Naive thymus-derived CD8-positive, alpha-beta T cell (primary cell): ENCODE measurements at regions not wholly inside any gene's neighbourhood (a gene's known extent, or its start where the extent isn't known, plus 50 kb on each side); places are given as distances from the start of the nearest gene placed in this dataset.
"Not testable (repeated sequence)": the region's sequence is repeated elsewhere in the genome, so short reads cannot be mapped to it uniquely, and the experiment has no call there.

Experiments
- ATAC-seq, 2 donors: fragments of 150-1000 bp; cut with Tn5 transposase in 1 of 2; sonication (Bioruptor Pico), chemical (Tn5 transposase) in 1 of 2; 1 replicate in 1 of 2; 2 replicates in 1 of 2; pipeline ENCODE4 v1.10.0; 2021; ENCODE audit warnings: mild to moderate bottlenecking in 2 of 2, moderate library complexity in 2 of 2
- POLR2A ChIA-PET: fragments of 350-600 bp; sonication (Branson Sonifier 250); formaldehyde crosslinking; loops from one replicate; lab custom pipeline; 2021; ENCODE audit warnings: antibody characterized with exemption; lab: Charles Lee
- DNase-seq, 10 donors: peaks; one replicate each; pipeline versions ENCODE4 v3.0.0 to v3.0.0-alpha.2; 2020 to 2022
- H3K27ac Mint-ChIP-seq, 10 donors: one replicate each; pipeline ENCODE4 v1.8.0; 2020 to 2022; ENCODE audit warnings: mild to moderate bottlenecking in 10 of 10, mixed read lengths in 10 of 10, moderate library complexity in 4 of 10, inconsistent platforms in 1 of 10
- H3K27me3 Mint-ChIP-seq, 5 donors: one replicate each; pipeline ENCODE4 v1.8.0; 2021 to 2022; ENCODE audit warnings: mixed read lengths in 5 of 5
- H3K36me3 Mint-ChIP-seq, 3 donors: one replicate each; pipeline ENCODE4 v1.8.0; 2020 to 2022; ENCODE audit warnings: mixed read lengths in 3 of 3, mild to moderate bottlenecking in 2 of 3, inconsistent platforms in 1 of 3
- H3K4me1 Mint-ChIP-seq, 4 donors: one replicate each; pipeline ENCODE4 v1.8.0; 2021 to 2022; ENCODE audit warnings: mixed read lengths in 4 of 4
- H3K4me3 Mint-ChIP-seq, 10 donors: one replicate each; pipeline ENCODE4 v1.8.0; 2020 to 2022; ENCODE audit warnings: mild to moderate bottlenecking in 10 of 10, mixed read lengths in 10 of 10, moderate library complexity in 6 of 10, inconsistent platforms in 1 of 10
- H3K9me3 Mint-ChIP-seq, 9 donors: one replicate each; pipeline ENCODE4 v1.8.0; 2020 to 2022; ENCODE audit warnings: mixed read lengths in 9 of 9, mild to moderate bottlenecking in 3 of 9, inconsistent platforms in 1 of 9, moderate library complexity in 1 of 9

GRCh38 chr2:189231719-189232323 is 52.3 kb upstream of the COL5A2 start:
- Mint-ChIP-seq H3K4me1 (peaks cover 0 to 2% (median 0%) of the 10 kb centered on the region in 4 donors), H3K9me3 (no peaks in the 10 kb centered on the region), H3K27ac (peak overlapping the region in 1 of 10 donors; percentile 37), H3K36me3 (peaks cover 0 to 6% (median 3%) of the 10 kb centered on the region in 3 donors), H3K27me3 (no peaks in the 10 kb centered on the region), H3K4me3 (no peak overlapping the region)
- POLR2A ChIA-PET, result no interaction called here
- DNase-seq, result no peak
- ATAC-seq, result no peak

GRCh38 chr2:189232759-189233406 is 53.3 kb upstream of the COL5A2 start:
- H3K27me3 Mint-ChIP-seq, result no peaks in the 10 kb centered on the region
- H3K27ac Mint-ChIP-seq, result peak overlapping the region in 1 of 10 donors; percentile 16

GRCh38 chr2:189233527-189233926 is 54.0 kb upstream of the COL5A2 start:
- POLR2A ChIA-PET, result no interaction called here
- peaks cover 0 to 2% (median 0%) of the 10 kb centered on the region in 4 donors for H3K4me1 Mint-ChIP-seq
- no peaks in the 10 kb centered on the region for H3K9me3 Mint-ChIP-seq
- H3K4me3 Mint-ChIP-seq, result no peak overlapping the region
- H3K27me3 Mint-ChIP-seq, result no peaks in the 10 kb centered on the region
- ATAC-seq (no peak), DNase-seq (no peak)
- no peak overlapping the region for H3K27ac Mint-ChIP-seq
- peaks cover 0 to 2% (median 0%) of the 10 kb centered on the region in 3 donors for H3K36me3 Mint-ChIP-seq

More at GRCh38 chr2:189232759-189233406, 53.3 kb upstream of the COL5A2 start:
- Mint-ChIP-seq H3K9me3 (no peaks in the 10 kb centered on the region), H3K4me1 (peaks cover 0 to 2% (median 0%) of the 10 kb centered on the region in 4 donors), H3K36me3 (no peaks in the 10 kb centered on the region), H3K4me3 (no peak overlapping the region)
- POLR2A ChIA-PET, result no interaction called here
- no peak for DNase-seq
- ATAC-seq, result no peak

GRCh38 chr2:189234991-189235390 is 55.4 kb upstream of the COL5A2 start:
- Mint-ChIP-seq H3K27me3 (no peaks in the 10 kb centered on the region), H3K4me3 (no peak overlapping the region), H3K4me1 (peaks cover 0 to 2% (median 0%) of the 10 kb centered on the region in 4 donors), H3K9me3 (no peaks in the 10 kb centered on the region), H3K36me3 (peaks cover 0 to 3% (median 0%) of the 10 kb centered on the region in 3 donors), H3K27ac (no peak overlapping the region)
- POLR2A ChIA-PET, result no interaction called here
- DNase-seq (no peak), ATAC-seq (no peak)

GRCh38 chr2:189236066-189236465 is 56.5 kb upstream of the COL5A2 start:
- ATAC-seq (no peak), DNase-seq (no peak)
- POLR2A ChIA-PET, result no interaction called here
- no peak overlapping the region for H3K27ac Mint-ChIP-seq
- no peaks in the 10 kb centered on the region for H3K9me3 Mint-ChIP-seq
- no peak overlapping the region for H3K4me3 Mint-ChIP-seq
- peaks cover 0 to 2% (median 0%) of the 10 kb centered on the region in 4 donors for H3K4me1 Mint-ChIP-seq
- H3K27me3 Mint-ChIP-seq, result no peaks in the 10 kb centered on the region
- H3K36me3 Mint-ChIP-seq, result peaks cover 0 to 3% (median 0%) of the 10 kb centered on the region in 3 donors

GRCh38 chr2:189238903-189239302 is 59.3 kb upstream of the COL5A2 start:
- Mint-ChIP-seq H3K9me3 (peaks cover 0 to 13% (median 8%) of the 10 kb centered on the region in 9 donors), H3K4me3 (no peak overlapping the region), H3K4me1 (no peaks in the 10 kb centered on the region), H3K27ac (peak overlapping the region in 1 of 10 donors; percentile 49), H3K27me3 (no peaks in the 10 kb centered on the region), H3K36me3 (peaks cover 0 to 11% (median 10%) of the 10 kb centered on the region in 3 donors)
- POLR2A ChIA-PET, result no interaction called here
- DNase-seq (no peak), ATAC-seq (no peak)

GRCh38 chr2:189243843-189244242 is 64.3 kb upstream of the COL5A2 start:
- DNase-seq, H3K4me1 Mint-ChIP-seq, POLR2A ChIA-PET, H3K27ac Mint-ChIP-seq, ATAC-seq, H3K4me3 Mint-ChIP-seq, H3K27me3 Mint-ChIP-seq: not testable (repeated sequence)
- peaks cover 0 to 19% (median 15%) of the 10 kb centered on the region in 3 donors for H3K36me3 Mint-ChIP-seq
- peaks cover 0 to 22% (median 16%) of the 10 kb centered on the region in 9 donors for H3K9me3 Mint-ChIP-seq

GRCh38 chr2:189247276-189247675 is 67.7 kb upstream of the COL5A2 start:
- Mint-ChIP-seq H3K4me1 (no peaks in the 10 kb centered on the region), H3K9me3 (peaks cover 0 to 22% (median 16%) of the 10 kb centered on the region in 9 donors), H3K4me3 (no peak overlapping the region), H3K27me3 (peaks cover 0 to 2% (median 0%) of the 10 kb centered on the region in 5 donors), H3K27ac (no peak overlapping the region), H3K36me3 (peaks cover 0 to 23% (median 20%) of the 10 kb centered on the region in 3 donors)
- ATAC-seq (no peak), DNase-seq (no peak)
- POLR2A ChIA-PET, result no interaction called here

- no peak for ATAC-seq
- POLR2A ChIA-PET, result no interaction called here
- H3K4me1 Mint-ChIP-seq, result no peaks in the 10 kb centered on the region
These were observed 68.6 kb upstream of the COL5A2 start for GRCh38 chr2:189248141-189248540.

GRCh38 chr2:189249171-189249570 is 69.6 kb upstream of the COL5A2 start:
- H3K27ac Mint-ChIP-seq, result no peak overlapping the region
- H3K4me1 Mint-ChIP-seq, result no peaks in the 10 kb centered on the region
- ATAC-seq (no peak), DNase-seq (no peak)
- H3K4me3 Mint-ChIP-seq, result no peak overlapping the region
- H3K9me3 Mint-ChIP-seq, result peaks cover 0 to 9% (median 6%) of the 10 kb centered on the region in 9 donors
- POLR2A ChIA-PET, result no interaction called here
- peaks cover 0 to 11% (median 11%) of the 10 kb centered on the region in 3 donors for H3K36me3 Mint-ChIP-seq
- H3K27me3 Mint-ChIP-seq, result peaks cover 0 to 2% (median 0%) of the 10 kb centered on the region in 5 donors

More at GRCh38 chr2:189248141-189248540, 68.6 kb upstream of the COL5A2 start:
- peaks cover 0 to 2% (median 0%) of the 10 kb centered on the region in 5 donors for H3K27me3 Mint-ChIP-seq
- H3K9me3 Mint-ChIP-seq, result peaks cover 0 to 15% (median 11%) of the 10 kb centered on the region in 9 donors
- no peak overlapping the region for H3K4me3 Mint-ChIP-seq
- DNase-seq, result no peak
- H3K27ac Mint-ChIP-seq, result no peak overlapping the region
- H3K36me3 Mint-ChIP-seq, result peaks cover 0 to 17% (median 16%) of the 10 kb centered on the region in 3 donors

- POLR2A ChIA-PET, result no interaction called here
- no peaks in the 10 kb centered on the region for H3K4me1 Mint-ChIP-seq
- H3K9me3 Mint-ChIP-seq, result peaks cover 0 to 3% (median 0%) of the 10 kb centered on the region in 9 donors
- ATAC-seq (no peak), DNase-seq (no peak)
- H3K36me3 Mint-ChIP-seq, result peaks cover 0 to 5% (median 4%) of the 10 kb centered on the region in 3 donors
- no peak overlapping the region for H3K27ac Mint-ChIP-seq
- no peak overlapping the region for H3K4me3 Mint-ChIP-seq
- H3K27me3 Mint-ChIP-seq, result peaks cover 0 to 2% (median 0%) of the 10 kb centered on the region in 5 donors
These were observed 70.3 kb upstream of the COL5A2 start for GRCh38 chr2:189249901-189250300.

- Mint-ChIP-seq H3K4me3 (no peak overlapping the region), H3K4me1 (no peaks in the 10 kb centered on the region), H3K36me3 (peaks cover 0 to 5% (median 4%) of the 10 kb centered on the region in 3 donors), H3K27me3 (peaks cover 0 to 2% (median 0%) of the 10 kb centered on the region in 5 donors), H3K9me3 (peaks cover 0 to 2% (median 0%) of the 10 kb centered on the region in 9 donors), H3K27ac (no peak overlapping the region)
- POLR2A ChIA-PET, result no interaction called here
- no peak for ATAC-seq
- no peak for DNase-seq
These were observed 73.6 kb upstream of the COL5A2 start for GRCh38 chr2:189252991-189253675.

- Mint-ChIP-seq H3K9me3 (peaks cover 0 to 3% (median 0%) of the 10 kb centered on the region in 9 donors), H3K4me1 (no peaks in the 10 kb centered on the region), H3K27me3 (peaks cover 0 to 2% (median 0%) of the 10 kb centered on the region in 5 donors), H3K27ac (no peak overlapping the region), H3K4me3 (no peak overlapping the region), H3K36me3 (peaks cover 0 to 5% (median 4%) of the 10 kb centered on the region in 3 donors)
- no peak for ATAC-seq
- POLR2A ChIA-PET, result no interaction called here
- DNase-seq, result no peak
These were observed 74.3 kb upstream of the COL5A2 start for GRCh38 chr2:189253836-189254235.
